Testis (tissue), 2 donors: ENCODE measurements at regions not wholly inside any gene's neighbourhood (a gene's known extent, or its start where the extent isn't known, plus 50 kb on each side); places are given as distances from the start of the nearest gene placed in this dataset.
"Not testable (repeated sequence)": the region's sequence is repeated elsewhere in the genome, so short reads cannot be mapped to it uniquely, and the experiment has no call there.

Experiments
- POLR2A ChIP-seq: fragments of 450-650 bp; IDR thresholded peaks from one replicate; pipeline ENCODE4 v1.6.1; 2017; ENCODE audit warnings: antibody characterized with exemption, mild to moderate bottlenecking, moderate library complexity
- TF ChIP-seq, protein P1 (sequence below), 3 experiments: fragments of 450-650 bp in 2 of 3; fragments of 200-600 bp in 1 of 3; sonication (generic) in 1 of 3; IDR thresholded peaks; one replicate each; pipeline ENCODE4 v1.5.1; 2016 to 2019; ENCODE audit warnings: antibody characterized with exemption in 3 of 3, mild to moderate bottlenecking in 2 of 3, moderate library complexity in 1 of 3

DNA sequence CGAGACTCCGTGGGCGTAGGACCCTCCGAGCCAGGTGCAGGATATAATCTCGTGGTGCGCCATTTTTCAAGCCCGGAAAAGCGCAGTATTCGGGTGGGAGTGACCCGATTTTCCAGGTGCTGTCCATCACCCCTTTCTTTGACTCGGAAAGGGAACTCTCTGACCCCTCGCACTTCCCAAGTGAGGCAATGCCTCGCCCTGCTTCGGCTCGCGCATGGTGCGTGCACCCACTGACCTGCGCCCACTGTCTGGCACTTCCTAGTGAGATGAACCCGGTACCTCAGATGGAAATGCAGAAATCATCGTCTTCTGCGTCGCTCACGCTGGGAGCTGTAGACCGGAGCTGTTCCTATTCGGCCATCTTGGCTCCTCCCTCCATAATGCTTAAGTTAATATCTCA lies 876.9 kb upstream of the API5 start:
- TF ChIP-seq, protein P1, sequence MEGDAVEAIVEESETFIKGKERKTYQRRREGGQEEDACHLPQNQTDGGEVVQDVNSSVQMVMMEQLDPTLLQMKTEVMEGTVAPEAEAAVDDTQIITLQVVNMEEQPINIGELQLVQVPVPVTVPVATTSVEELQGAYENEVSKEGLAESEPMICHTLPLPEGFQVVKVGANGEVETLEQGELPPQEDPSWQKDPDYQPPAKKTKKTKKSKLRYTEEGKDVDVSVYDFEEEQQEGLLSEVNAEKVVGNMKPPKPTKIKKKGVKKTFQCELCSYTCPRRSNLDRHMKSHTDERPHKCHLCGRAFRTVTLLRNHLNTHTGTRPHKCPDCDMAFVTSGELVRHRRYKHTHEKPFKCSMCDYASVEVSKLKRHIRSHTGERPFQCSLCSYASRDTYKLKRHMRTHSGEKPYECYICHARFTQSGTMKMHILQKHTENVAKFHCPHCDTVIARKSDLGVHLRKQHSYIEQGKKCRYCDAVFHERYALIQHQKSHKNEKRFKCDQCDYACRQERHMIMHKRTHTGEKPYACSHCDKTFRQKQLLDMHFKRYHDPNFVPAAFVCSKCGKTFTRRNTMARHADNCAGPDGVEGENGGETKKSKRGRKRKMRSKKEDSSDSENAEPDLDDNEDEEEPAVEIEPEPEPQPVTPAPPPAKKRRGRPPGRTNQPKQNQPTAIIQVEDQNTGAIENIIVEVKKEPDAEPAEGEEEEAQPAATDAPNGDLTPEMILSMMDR (IDR thresholded peaks at IDR 0.05), result not testable (repeated sequence)
- TF ChIP-seq POLR2A, result not testable (repeated sequence)
